DMS79 treated with DMSO at 0.1 percent for 48 hours (cell line): ENCODE measurements at regions not wholly inside any gene's neighbourhood (a gene's known extent, or its start where the extent isn't known, plus 50 kb on each side); places are given as distances from the start of the nearest gene placed in this dataset.
"Not testable (repeated sequence)": the region's sequence is repeated elsewhere in the genome, so short reads cannot be mapped to it uniquely, and the experiment has no call there.

Source experiments
- DNase-seq: peaks from one replicate; lab custom pipeline; 2025; lab: John Stamatoyannopoulos, UW

- DNase-seq, result no peak
Measured at GRCh38 chr1:55304229-55304740, 89.1 kb upstream of the USP24 start.

GRCh38 chr1:55302972-55303371, 87.8 kb upstream of the USP24 start:
- DNase-seq, result no peak

- DNase-seq, result no peak
Measured at GRCh38 chr1:55301912-55302311, 86.7 kb upstream of the USP24 start.

- no peak for DNase-seq
Measured at GRCh38 chr1:55300975-55301374, 85.8 kb upstream of the USP24 start.

GRCh38 chr1:55298167-55298894, 83.2 kb upstream of the USP24 start:
- DNase-seq, result no peak

GRCh38 chr1:55296247-55296646, 81.1 kb upstream of the USP24 start:
- DNase-seq, result not testable (repeated sequence)

GRCh38 chr1:55289614-55290013, 74.5 kb upstream of the USP24 start:
- no peak for DNase-seq

- DNase-seq, result no peak
Measured at GRCh38 chr1:55289042-55289441, 73.9 kb upstream of the USP24 start.

- peak; percentile 36 for DNase-seq
Measured at GRCh38 chr1:55288245-55288644, 73.1 kb upstream of the USP24 start.

- DNase-seq, result no peak
Measured at GRCh38 chr1:55287723-55288122, 72.6 kb upstream of the USP24 start.

GRCh38 chr1:55286856-55287602, 71.9 kb upstream of the USP24 start:
- DNase-seq, result no peak

GRCh38 chr1:55285834-55286233, 70.7 kb upstream of the USP24 start:
- peak; percentile 28 for DNase-seq

GRCh38 chr1:55284856-55285255, 69.7 kb upstream of the USP24 start:
- DNase-seq, result peak; percentile 29

- DNase-seq, result no peak
Measured at GRCh38 chr1:55282058-55282457, 66.9 kb upstream of the USP24 start.

GRCh38 chr1:55280731-55281130, 65.6 kb upstream of the USP24 start:
- DNase-seq, result no peak

GRCh38 chr1:55279627-55280026, 64.5 kb upstream of the USP24 start:
- DNase-seq, result no peak

- no peak for DNase-seq
Measured at GRCh38 chr1:55278378-55278777, 63.2 kb upstream of the USP24 start.

GRCh38 chr1:55277377-55278130, 62.4 kb upstream of the USP24 start:
- DNase-seq, result peak; percentile 35

- DNase-seq, result no peak
Measured at GRCh38 chr1:55276671-55277376, 61.7 kb upstream of the USP24 start.

- DNase-seq, result no peak
Measured at GRCh38 chr1:55275941-55276341, 60.8 kb upstream of the USP24 start.

GRCh38 chr1:55275151-55275748, 60.1 kb upstream of the USP24 start:
- no peak for DNase-seq

GRCh38 chr1:55272994-55273393, 57.8 kb upstream of the USP24 start:
- no peak for DNase-seq
